Astrocyte of the spinal cord (primary cell): ENCODE measurements at regions not wholly inside any gene's neighbourhood (a gene's known extent, or its start where the extent isn't known, plus 50 kb on each side); places are given as distances from the start of the nearest gene placed in this dataset.

ENCODE experiments used
- DNase-seq: peaks from one replicate; pipeline ENCODE4 v3.0.0; 2011; ENCODE audit warnings: low read depth, low spot score
- H3K4me3 ChIP-seq: 2 replicates; pipeline ENCODE4 v1.5.1; 2011; ENCODE audit warnings: low read depth, mild to moderate bottlenecking, low read length, moderate library complexity
- in situ Hi-C: cut with HindIII; loops from 2 replicates; pipeline ENCODE4 v1.10.0; 2017; ENCODE audit warnings: low sequenced_read_pairs
- TF ChIP-seq, protein P1 (sequence below): IDR thresholded peaks from 2 replicates; pipeline ENCODE4 v1.5.1; 2012; ENCODE audit warnings: low read depth, mild to moderate bottlenecking, low read length, inconsistent platforms

DNA sequence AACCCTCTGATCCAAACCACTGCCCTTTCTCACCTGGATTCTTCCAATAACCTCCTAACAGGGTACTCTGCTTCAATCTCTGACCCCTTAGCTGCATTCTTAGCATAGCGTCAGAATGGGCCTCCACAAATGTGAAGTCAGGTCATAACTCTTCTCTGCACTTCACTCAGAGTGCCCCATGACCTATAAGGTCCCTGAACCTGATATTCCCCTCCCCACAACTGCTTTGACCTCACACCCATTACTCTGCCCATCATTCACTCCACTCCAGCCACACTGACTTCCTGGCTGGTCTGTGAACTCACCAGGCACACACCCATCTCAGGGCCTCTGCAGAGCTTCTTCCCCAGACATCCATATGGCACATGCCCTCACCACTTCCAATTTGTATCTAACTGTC is 141.9 kb downstream of the ZNF281 start:
- TF ChIP-seq, protein P1, sequence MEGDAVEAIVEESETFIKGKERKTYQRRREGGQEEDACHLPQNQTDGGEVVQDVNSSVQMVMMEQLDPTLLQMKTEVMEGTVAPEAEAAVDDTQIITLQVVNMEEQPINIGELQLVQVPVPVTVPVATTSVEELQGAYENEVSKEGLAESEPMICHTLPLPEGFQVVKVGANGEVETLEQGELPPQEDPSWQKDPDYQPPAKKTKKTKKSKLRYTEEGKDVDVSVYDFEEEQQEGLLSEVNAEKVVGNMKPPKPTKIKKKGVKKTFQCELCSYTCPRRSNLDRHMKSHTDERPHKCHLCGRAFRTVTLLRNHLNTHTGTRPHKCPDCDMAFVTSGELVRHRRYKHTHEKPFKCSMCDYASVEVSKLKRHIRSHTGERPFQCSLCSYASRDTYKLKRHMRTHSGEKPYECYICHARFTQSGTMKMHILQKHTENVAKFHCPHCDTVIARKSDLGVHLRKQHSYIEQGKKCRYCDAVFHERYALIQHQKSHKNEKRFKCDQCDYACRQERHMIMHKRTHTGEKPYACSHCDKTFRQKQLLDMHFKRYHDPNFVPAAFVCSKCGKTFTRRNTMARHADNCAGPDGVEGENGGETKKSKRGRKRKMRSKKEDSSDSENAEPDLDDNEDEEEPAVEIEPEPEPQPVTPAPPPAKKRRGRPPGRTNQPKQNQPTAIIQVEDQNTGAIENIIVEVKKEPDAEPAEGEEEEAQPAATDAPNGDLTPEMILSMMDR = no peak
- in situ Hi-C loops = no loop called here
- DNase-seq = no peak
- H3K4me3 ChIP-seq = no peak overlapping the region

DNA sequence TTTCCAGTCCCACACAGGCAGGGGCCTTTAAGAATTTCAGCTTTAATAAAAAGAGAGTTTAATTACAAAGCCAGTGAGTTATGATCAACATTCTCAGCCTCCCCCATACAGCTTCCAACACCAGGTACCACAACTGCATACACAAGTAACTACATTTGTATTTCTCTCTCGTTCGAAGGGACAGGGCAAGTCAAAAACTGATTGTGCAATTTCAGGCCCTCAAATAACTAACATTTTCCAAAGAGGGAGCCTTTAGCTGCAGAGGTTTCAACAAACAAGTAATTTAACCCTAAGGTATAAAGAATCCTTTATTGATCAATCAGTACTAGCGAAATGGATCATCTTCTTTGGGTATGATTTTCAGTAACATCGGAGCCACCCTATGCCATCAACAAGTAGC is 142.4 kb downstream of the ZNF281 start:
- in situ Hi-C loops = no loop called here
- DNase-seq = no peak
- H3K4me3 ChIP-seq = no peak overlapping the region
- TF ChIP-seq, protein P1 = no peak

DNA sequence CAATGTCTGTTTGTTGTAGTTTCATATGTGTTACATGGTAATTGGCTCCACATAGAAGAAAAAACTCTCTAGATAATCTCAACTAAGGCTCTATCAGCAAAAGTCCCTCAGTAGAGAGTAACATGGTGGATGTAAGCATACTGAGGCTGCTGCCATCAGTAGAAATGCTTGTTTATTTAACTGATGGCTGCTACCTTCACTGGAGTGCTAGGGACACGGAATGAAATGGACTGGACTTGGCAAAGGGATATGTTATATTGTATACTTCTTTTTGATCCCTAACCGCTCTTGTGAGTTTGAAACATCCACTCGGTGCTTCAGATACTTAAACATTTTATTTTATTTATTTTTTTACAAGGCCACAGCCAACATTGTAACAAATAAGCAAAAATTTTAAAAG is 143.0 kb downstream of the ZNF281 start:
- TF ChIP-seq, protein P1 = no peak
- H3K4me3 ChIP-seq = no peak overlapping the region
- in situ Hi-C loops = no loop called here
- no peak for DNase-seq

DNA sequence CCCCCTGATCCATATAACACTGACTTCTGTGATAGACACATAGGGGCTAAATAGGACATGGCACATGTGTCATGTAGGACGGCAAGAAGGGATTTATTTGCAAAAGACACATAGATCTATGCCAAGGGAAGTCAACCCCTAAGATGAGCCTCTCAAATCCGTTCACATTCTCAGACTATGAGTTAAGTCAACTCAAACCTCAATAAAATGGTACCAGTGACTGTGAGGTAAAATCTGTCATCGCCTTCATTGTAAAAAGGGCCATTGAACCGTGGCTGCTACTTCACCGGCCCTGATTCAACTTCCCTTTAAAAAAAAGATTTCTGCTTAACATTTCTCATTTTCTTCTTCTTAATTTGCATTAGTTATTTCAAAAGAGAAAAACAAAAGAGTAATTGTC is 144.0 kb downstream of the ZNF281 start:
- no peak for DNase-seq
- no peak overlapping the region for H3K4me3 ChIP-seq
- in situ Hi-C loops = no loop called here
- TF ChIP-seq, protein P1 = no peak

DNA sequence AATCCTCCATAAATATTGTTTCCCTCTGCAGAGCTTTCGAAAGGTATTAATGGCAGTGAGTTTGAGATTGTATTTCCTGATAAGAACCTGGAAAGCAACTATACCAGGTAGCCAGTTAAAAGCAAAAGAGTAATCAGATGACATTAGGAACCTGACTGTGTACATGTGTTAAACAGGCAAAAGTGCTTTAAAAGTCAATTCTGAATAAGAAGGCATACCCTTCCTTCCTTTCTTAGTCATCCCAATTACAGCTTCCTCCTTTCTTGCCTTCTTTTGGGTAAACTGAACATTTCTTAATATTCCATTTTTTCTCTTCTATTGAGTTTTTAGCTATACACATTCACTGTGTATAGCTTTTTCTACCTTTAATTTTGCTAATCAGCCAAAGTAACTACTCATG is 144.7 kb downstream of the ZNF281 start:
- TF ChIP-seq, protein P1 = no peak
- H3K4me3 ChIP-seq = no peak overlapping the region
- in situ Hi-C loops = no loop called here
- no peak for DNase-seq

DNA sequence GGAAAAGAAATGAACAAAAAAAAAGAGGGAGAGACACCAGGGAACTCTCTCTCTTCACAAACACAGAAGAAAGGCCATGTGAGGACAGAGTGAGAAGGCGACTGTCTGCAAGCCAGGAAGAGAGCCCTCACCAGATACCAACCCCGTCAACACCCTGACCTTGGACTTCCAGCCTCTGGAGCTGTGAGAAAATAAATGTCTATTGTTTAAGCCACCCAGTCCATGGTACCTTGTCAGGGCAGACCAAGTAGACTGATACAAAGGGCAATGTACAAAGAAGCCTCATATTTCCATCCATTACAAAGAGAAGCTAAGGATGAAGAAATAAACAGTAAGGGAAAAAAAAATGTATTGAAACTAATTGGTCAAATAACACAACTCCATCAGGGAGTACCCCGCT is 146.6 kb downstream of the ZNF281 start:
- TF ChIP-seq, protein P1 = no peak

More for the DNA sequence above, 146.6 kb downstream of the ZNF281 start:
- in situ Hi-C loops = no loop called here
- H3K4me3 ChIP-seq = no peak overlapping the region
- no peak for DNase-seq
